ENCODE measurements at regions not wholly inside any gene's neighbourhood (a gene's known extent, or its start where the extent isn't known, plus 50 kb on each side); places are given as distances from the start of the nearest gene placed in this dataset.

GRCh38 chr10:83801983-83802382 is 337.3 kb upstream of the GHITM start:
- no peak for DNase-seq

- DNase-seq, result no peak
Observed at GRCh38 chr10:83806717-83807116, 332.6 kb upstream of the GHITM start.

GRCh38 chr10:83809001-83809400 is 330.3 kb upstream of the GHITM start:
- no peak for DNase-seq

GRCh38 chr10:83816942-83817341 is 322.4 kb upstream of the GHITM start:
- no peak for DNase-seq

GRCh38 chr10:83817797-83818196 is 321.5 kb upstream of the GHITM start:
- no peak for DNase-seq

- DNase-seq, result no peak
Observed at GRCh38 chr10:83819609-83820008, 319.7 kb upstream of the GHITM start.

- DNase-seq, result no peak
Observed at GRCh38 chr10:83820033-83820432, 319.3 kb upstream of the GHITM start.

- no peak for DNase-seq
Observed at GRCh38 chr10:83824099-83824498, 315.2 kb upstream of the GHITM start.

GRCh38 chr10:83834096-83834495 is 305.2 kb upstream of the GHITM start:
- no peak for DNase-seq

- DNase-seq, result no peak
Observed at GRCh38 chr10:83835945-83836745, 303.2 kb upstream of the GHITM start.

- DNase-seq, result no peak
Observed at GRCh38 chr10:83848677-83849076, 290.6 kb upstream of the GHITM start.

GRCh38 chr10:83849150-83849549 is 290.2 kb upstream of the GHITM start:
- no peak for DNase-seq

- DNase-seq, result no peak
Observed at GRCh38 chr10:83852146-83852545, 287.2 kb upstream of the GHITM start.

- DNase-seq, result no peak
Observed at GRCh38 chr10:83862723-83863122, 276.6 kb upstream of the GHITM start.

- no peak for DNase-seq
Observed at GRCh38 chr10:83863283-83863966, 275.9 kb upstream of the GHITM start.

- DNase-seq, result no peak
Observed at GRCh38 chr10:83869898-83870297, 269.4 kb upstream of the GHITM start.

- DNase-seq, result peak; percentile 71 to 78 (median 73)
Observed at GRCh38 chr10:83871187-83872081, 267.9 kb upstream of the GHITM start.

- DNase-seq, result no peak
Observed at GRCh38 chr10:83880252-83880791, 259.0 kb upstream of the GHITM start.

GRCh38 chr10:83881661-83882060 is 257.6 kb upstream of the GHITM start:
- no peak for DNase-seq

- no peak for DNase-seq
Observed at GRCh38 chr10:83886871-83887270, 252.4 kb upstream of the GHITM start.

- no peak for DNase-seq
Observed at GRCh38 chr10:83892737-83893136, 246.6 kb upstream of the GHITM start.

GRCh38 chr10:83896219-83896618 is 243.1 kb upstream of the GHITM start:
- DNase-seq, result no peak

GRCh38 chr10:83897626-83898025 is 241.7 kb upstream of the GHITM start:
- no peak for DNase-seq

Data from suppressor macrophage treated with lipopolysaccharide for 1 hour (primary cell).